Hematopoietic multipotent progenitor cell treated with erythropoietin and hydrocortisone succinate and interleukin-3 and kit ligand, for 6 days (in vitro differentiated cells): ENCODE measurements at regions not wholly inside any gene's neighbourhood (a gene's known extent, or its start where the extent isn't known, plus 50 kb on each side); places are given as distances from the start of the nearest gene placed in this dataset.

Experiments
- DNase-seq: peaks from one replicate; pipeline ENCODE4 v3.0.0-alpha.2; 2015

GRCh38 chr6:156560476-156560875 is 216.7 kb upstream of the ARID1B start:
- DNase-seq, result no peak

GRCh38 chr6:156559162-156559690 is 218.0 kb upstream of the ARID1B start:
- no peak for DNase-seq

DNA sequence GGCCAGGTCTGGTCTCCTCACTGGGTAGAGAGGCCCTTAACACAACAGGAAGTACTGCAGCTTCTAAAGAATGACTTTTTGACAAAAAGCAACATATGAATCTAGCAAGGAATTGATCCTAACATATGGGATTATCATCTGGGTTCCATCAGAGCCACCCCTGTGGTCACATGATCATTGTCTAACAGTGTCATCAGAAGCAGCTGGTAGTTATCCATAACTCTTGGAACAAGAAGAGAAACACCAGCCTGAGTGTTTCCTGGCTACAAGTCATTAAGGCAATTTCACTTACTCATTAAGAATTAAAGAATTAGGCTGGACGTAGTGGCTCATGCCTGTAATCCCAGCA is 219.3 kb upstream of the ARID1B start:
- no peak for DNase-seq

- DNase-seq, result peak; percentile 39
Measured at GRCh38 chr6:156557251-156557910, 219.8 kb upstream of the ARID1B start.

DNA sequence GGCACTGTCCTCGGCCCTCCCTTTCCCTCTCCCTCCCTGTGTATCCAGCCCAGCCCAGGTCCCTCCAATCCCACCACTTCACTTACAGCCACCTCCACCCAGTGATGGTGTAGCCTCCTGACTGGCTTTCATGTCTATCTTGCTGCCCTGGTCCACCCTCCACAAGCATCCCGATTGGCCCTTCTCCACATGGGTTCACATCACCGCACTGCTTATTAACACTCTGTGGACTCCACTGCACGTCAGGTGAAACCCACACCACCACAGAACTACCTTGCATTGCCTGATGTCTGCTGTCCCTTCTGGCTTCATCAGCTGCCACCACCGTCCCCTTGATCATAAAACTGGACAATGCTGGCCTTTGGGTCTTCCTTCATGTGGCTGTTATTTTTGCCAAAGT is 220.4 kb upstream of the ARID1B start:
- no peak for DNase-seq

DNA sequence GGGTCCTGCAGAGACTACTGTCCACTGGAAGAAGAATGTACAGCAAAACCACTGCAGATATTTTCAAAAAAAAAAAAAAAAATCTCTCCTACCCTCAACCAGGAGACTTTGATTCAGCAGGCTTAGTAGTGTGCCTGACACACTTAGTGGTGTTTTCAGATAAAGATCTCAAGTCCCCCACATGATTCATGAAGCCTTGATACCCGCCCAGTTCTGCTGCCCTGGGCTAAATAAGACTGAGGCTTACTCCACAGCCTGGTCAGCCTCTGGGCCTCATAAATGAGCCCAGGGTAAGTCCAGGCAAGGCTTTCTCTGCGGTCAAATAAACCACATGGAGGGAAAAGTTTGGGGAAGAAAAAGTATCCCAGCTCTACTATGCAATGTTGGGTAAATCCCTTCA is 222.1 kb upstream of the ARID1B start:
- no peak for DNase-seq

DNA sequence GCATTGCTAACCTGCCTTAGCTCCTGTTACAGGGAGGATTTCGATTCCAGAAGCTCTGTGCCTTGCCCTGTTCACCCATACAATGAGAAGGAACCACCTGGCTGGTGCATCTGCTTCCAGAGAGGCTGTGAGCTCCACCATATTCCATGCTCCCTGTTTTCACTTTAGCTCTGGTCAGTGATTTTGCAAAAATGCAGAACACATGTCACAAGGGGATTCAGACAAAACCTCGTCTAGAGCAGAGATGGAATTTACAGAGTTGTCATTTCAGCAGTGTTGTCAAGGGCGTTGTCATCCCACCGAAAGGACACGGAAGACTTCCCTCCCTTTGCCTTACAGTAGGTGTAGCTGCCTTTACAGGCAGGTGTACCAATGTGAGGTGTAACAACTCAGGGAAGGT is 223.0 kb upstream of the ARID1B start:
- no peak for DNase-seq

DNA sequence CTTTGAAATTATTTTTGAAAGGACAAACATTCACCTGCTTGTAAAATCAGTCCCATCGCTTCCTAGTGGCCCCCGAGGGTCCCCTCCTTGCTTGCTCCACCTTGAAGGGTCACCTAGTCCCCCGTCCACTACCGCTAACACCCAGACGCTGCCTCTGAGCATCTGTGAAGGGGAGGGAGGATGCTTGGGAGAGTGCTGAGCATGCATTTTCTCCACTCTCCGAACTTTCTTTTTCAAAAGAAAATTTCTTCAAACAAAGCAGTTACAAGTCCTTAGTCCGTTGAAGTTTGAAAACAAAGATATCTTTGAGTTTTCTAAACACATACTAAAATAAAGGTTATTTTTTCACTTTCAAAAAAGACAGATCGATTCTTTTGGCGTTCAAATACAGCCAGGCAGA is 224.3 kb upstream of the ARID1B start:
- no peak for DNase-seq

- no peak for DNase-seq
Measured at GRCh38 chr6:156550949-156551348, 226.2 kb upstream of the ARID1B start.

DNA sequence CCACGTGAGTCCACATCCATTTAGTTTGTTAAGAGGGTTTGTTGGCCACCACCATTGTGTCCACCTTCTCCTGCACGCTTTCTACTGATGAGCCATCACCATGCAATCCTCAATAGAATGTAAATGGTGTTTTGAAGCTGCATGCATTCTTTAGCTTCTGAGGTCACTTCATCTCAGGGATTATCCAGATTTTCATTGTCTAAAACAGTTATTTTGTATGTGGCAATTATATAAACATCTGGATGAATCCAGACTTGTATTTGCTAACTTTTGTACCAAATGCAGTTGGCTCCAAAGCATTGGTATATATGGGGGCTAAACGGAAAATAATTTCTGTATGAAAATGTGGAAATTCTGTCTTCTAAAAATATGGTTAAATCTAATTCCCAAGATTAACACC is 231.2 kb upstream of the ARID1B start:
- DNase-seq, result no peak

DNA sequence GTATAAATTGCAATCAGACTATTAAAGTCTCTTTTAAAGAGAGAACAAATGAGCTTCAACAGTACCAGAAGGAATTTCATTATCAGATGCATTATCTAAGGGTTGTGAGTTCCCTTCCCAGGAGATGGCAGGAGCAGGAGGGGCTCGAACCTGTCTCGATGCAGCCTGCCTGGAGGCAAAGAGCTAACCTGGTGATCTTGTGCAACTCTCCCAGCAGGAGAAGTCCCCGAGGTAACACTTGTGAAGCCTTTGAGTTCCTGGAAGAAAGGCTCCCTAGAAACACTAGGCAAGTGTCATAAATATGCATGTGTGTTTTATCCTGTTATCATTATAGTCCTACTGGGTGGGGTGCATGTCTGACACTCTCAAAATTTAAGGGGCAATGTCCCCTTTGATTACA is 232.2 kb upstream of the ARID1B start:
- DNase-seq, result no peak

DNA sequence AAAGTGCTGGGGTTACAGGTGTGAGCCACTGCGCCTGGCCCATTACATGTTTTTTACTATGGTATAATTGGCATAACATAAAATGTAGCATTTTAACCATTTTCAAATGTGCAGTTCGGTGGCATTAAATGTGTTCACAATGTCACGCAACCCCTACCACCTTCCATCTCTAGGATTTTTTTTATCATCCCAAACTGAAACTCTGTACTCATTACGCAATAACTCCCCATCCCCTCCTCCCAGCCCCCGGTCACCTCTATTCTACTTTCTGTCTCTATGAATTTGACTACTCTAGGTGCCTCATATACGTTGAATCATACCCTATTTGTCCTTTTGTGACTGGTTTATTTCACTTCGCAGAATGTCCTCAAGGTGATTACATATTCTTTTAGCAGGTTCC is 233.1 kb upstream of the ARID1B start:
- no peak for DNase-seq

DNA sequence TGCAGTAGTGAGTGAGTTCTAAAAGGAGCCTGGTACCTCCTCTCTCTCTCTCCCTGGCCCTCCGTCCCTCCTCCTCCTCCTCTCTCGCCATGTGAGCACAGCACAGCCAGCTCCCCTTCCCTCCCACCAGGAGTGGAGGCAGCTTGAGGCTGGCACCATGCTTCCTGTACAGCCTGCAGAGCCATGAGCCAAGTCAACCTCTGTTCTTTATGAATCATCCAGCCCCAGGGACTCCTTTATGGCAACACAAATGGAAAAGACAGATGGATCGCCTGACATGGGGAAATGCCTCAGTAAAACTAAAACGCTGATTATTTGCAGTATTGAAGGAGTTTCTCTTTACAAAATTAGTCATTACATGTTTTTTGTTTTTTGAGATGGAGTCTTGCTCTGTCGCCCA is 233.7 kb upstream of the ARID1B start:
- no peak for DNase-seq

GRCh38 chr6:156538875-156539660 is 238.1 kb upstream of the ARID1B start:
- DNase-seq, result no peak

DNA sequence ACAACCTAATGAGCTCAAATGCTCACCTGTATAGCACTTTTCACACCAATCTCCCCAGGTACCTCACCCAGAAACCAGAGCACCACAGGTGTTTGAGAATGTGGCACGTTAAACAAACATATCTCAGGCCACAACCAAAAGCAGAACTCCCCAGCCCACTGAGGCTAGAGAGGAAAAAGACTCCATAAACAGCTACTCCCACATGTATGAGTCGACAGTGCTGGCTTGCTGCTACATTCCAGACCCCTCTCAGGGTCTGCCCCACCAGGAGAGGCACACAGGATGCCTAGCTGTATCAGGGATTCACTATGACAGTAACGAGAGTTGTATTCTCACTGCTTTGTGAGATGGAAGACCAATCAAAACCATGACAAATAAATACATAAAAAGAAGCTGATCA is 242.6 kb upstream of the ARID1B start:
- no peak for DNase-seq

- no peak for DNase-seq
Measured at GRCh38 chr6:156533872-156534524, 243.2 kb upstream of the ARID1B start.

DNA sequence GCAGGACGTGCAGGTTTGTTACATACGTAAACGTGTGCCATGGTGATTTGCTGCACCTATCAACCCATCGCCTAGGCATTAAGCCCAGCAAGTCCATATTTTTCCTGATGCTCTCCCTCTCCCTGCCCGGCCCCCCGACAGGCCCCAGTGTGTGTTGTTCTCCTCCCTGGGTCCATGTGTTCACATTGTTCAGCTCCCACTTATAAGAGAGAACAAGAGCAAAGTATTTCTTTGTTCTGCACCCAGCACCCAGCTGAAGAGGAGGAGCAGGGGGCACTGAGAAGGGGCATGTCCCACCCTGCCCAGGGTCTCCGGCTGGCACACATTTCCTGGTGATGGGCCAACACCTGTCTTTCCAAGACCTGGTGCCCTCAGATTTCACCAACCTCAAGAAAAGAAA is 251.1 kb upstream of the ARID1B start:
- no peak for DNase-seq

DNA sequence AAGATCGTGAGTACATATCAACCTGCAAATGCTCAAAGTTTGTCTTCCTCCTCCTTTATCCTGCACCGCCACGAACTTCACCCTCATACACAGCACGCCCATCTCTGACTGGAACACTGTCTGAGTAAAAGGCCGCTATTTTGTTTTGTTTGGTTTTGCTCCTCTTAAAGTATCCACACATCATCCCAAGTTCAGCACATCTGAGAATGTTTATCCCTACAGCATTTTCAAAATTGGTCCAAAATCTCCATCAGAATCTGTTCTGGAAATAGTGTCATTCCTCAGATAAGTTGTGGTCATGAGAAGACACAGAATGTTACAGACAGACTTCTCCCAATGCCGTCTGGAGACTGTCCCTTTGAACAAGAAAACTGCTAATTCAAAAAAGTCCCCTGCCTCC is 251.6 kb upstream of the ARID1B start:
- DNase-seq, result no peak

DNA sequence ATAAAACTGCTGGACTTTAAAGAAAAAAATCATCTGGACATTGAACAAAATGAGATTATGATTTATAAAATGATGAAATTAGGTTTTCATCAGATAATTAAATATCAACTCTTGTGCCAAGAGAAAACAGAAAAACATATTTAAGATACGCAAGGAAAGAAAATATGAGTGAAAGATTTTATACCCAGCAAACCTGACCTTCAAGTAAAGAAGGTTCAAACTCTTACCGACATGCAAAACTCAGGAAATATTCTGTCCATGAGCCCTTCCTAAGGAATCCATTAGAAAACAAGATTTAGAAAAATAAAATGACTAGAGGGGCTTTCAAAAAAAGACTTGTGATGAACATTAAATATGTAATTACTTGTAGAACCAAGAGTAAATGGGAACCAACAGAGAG is 257.2 kb upstream of the ARID1B start:
- no peak for DNase-seq

DNA sequence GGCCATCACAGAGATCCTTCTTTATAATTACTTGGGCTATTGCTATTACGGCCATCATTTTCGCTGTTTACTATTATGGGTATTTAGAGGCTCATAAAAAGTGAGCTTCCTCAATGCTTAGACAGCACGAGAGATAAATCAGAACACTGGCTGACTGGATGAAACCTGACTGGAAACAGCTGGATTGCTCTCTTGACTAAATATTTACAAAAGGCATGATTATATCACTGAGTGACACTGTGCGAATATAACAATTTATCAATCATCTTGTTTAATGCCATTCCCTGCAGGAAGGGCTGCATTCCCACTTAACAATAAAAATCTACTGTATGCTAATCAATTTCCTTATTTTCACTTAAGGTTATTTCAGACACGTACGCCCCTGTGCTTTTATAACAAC is 260.1 kb upstream of the ARID1B start:
- no peak for DNase-seq

DNA sequence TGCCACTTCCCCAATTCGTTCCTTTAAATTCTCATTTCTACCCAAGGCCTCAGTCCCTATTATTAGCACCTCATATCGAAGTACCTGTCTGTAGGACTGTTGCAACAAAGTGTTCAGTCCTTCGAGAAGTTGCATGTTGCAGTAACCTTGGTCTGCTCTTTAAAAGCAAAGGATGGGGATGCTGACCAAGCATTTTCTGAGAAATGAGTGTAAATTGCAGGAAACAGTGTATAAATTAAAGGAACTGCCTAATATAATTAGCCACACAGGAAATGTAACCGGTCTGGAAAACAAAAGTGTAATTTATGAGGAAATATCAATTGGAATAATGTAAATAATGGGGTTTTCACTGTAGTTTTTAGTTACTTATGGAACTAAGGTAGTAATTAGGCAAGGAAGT is 261.9 kb upstream of the ARID1B start:
- DNase-seq, result no peak

- DNase-seq, result no peak
Measured at GRCh38 chr6:156513504-156513903, 263.7 kb upstream of the ARID1B start.

DNA sequence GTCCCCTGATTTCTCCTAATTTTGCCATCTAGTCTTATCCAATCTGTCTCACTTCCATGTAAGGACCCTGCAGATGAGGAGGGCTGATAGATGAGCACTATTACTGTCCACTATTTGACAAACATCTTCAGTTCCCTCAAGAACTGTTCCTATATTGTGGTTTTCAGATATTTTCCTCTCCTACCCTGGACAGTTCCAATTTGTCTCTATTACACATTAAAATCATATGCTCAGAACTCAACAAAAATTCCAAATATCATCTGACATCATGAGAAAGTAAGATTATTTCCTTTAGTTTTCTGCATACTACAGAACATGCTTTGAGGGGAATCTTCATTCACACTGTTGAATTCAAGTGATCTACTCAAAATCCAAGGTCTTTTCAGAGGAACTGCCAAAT is 265.6 kb upstream of the ARID1B start:
- no peak for DNase-seq

- no peak for DNase-seq
Measured at GRCh38 chr6:156511051-156511450, 266.1 kb upstream of the ARID1B start.
